IPS-NIHi11 (cell line): ENCODE measurements at regions not wholly inside any gene's neighbourhood (a gene's known extent, or its start where the extent isn't known, plus 50 kb on each side); places are given as distances from the start of the nearest gene placed in this dataset.
"Not testable (repeated sequence)": the region's sequence is repeated elsewhere in the genome, so short reads cannot be mapped to it uniquely, and the experiment has no call there.

ENCODE experiments used
- DNase-seq: peaks from one replicate; pipeline ENCODE4 v3.0.0; 2012; ENCODE audit warnings: mixed read lengths, low spot score

- DNase-seq: no peak
Measured at GRCh38 chr4:153936121-153936520, 147.2 kb upstream of the SFRP2 start.

GRCh38 chr4:153934688-153935017 lies 145.8 kb upstream of the SFRP2 start:
- DNase-seq: no peak

GRCh38 chr4:153933915-153934687 lies 145.2 kb upstream of the SFRP2 start:
- DNase-seq: no peak

- no peak for DNase-seq
Measured at GRCh38 chr4:153931804-153932203, 142.9 kb upstream of the SFRP2 start.

- no peak for DNase-seq
Measured at GRCh38 chr4:153929675-153930074, 140.8 kb upstream of the SFRP2 start.

- no peak for DNase-seq
Measured at GRCh38 chr4:153927451-153927850, 138.6 kb upstream of the SFRP2 start.

- DNase-seq: no peak
Measured at GRCh38 chr4:153922148-153922547, 133.3 kb upstream of the SFRP2 start.

GRCh38 chr4:153919667-153920066 lies 130.8 kb upstream of the SFRP2 start:
- DNase-seq: no peak

- DNase-seq: no peak
Measured at GRCh38 chr4:153916273-153916755, 127.4 kb upstream of the SFRP2 start.

- DNase-seq: no peak
Measured at GRCh38 chr4:153912301-153912700, 123.4 kb upstream of the SFRP2 start.

- DNase-seq: no peak
Measured at GRCh38 chr4:153909672-153910071, 120.8 kb upstream of the SFRP2 start.

- DNase-seq: no peak
Measured at GRCh38 chr4:153906231-153906630, 117.3 kb upstream of the SFRP2 start.

- no peak for DNase-seq
Measured at GRCh38 chr4:153905231-153905630, 116.3 kb upstream of the SFRP2 start.

GRCh38 chr4:153904011-153904410 lies 115.1 kb upstream of the SFRP2 start:
- no peak for DNase-seq

- no peak for DNase-seq
Measured at GRCh38 chr4:153901220-153901619, 112.3 kb upstream of the SFRP2 start.

GRCh38 chr4:153900426-153900825 lies 111.5 kb upstream of the SFRP2 start:
- DNase-seq: no peak

GRCh38 chr4:153890761-153891160 lies 101.9 kb upstream of the SFRP2 start:
- no peak for DNase-seq

GRCh38 chr4:153887217-153887616 lies 98.3 kb upstream of the SFRP2 start:
- no peak for DNase-seq

- no peak for DNase-seq
Measured at GRCh38 chr4:153884325-153884724, 95.4 kb upstream of the SFRP2 start.

- DNase-seq: no peak
Measured at GRCh38 chr4:153880983-153881382, 92.1 kb upstream of the SFRP2 start.

GRCh38 chr4:153877898-153878297 lies 89.0 kb upstream of the SFRP2 start:
- no peak for DNase-seq

GRCh38 chr4:153873741-153874140 lies 84.9 kb upstream of the SFRP2 start:
- no peak for DNase-seq

GRCh38 chr4:153866766-153867165 lies 77.9 kb upstream of the SFRP2 start:
- DNase-seq: not testable (repeated sequence)

GRCh38 chr4:153852501-153852900 lies 63.6 kb upstream of the SFRP2 start:
- DNase-seq: no peak
